ENCODE measurements at regions not wholly inside any gene's neighbourhood (a gene's known extent, or its start where the extent isn't known, plus 50 kb on each side); places are given as distances from the start of the nearest gene placed in this dataset.
"Not testable (repeated sequence)": the region's sequence is repeated elsewhere in the genome, so short reads cannot be mapped to it uniquely, and the experiment has no call there.

- Histone ChIP-seq H3K36me3 (ENCODE audit: control insufficient read depth in 3 of 3, insufficient read depth in 3 of 3, low read length in 3 of 3) (no peaks in the 10 kb centered on the region), H3K4me3 (ENCODE audit: low read length in 3 of 3) (no peak overlapping the region), H3K9me3 (ENCODE audit: control insufficient read depth in 3 of 3, low read length in 3 of 3) (no peaks in the 10 kb centered on the region), H3K9ac (ENCODE audit: low read depth in 1 of 3, low read length in 3 of 3) (no peak overlapping the region), H3K27ac (ENCODE audit: low read depth, low read length) (no peak overlapping the region), H3K4me1 (ENCODE audit: control insufficient read depth in 3 of 3, insufficient read depth in 3 of 3, low read length in 3 of 3) (no peaks in the 10 kb centered on the region), H3K27me3 (ENCODE audit: control insufficient read depth in 3 of 3, insufficient read depth in 3 of 3, low read length in 3 of 3) (no peaks in the 10 kb centered on the region)
Measured at GRCh38 chr10:80952436-80952835, 414.7 kb downstream of the SH2D4B start.

GRCh38 chr10:80957161-80957560, 419.5 kb downstream of the SH2D4B start:
- no peak overlapping the region for H3K27ac ChIP-seq (ENCODE audit: low read depth, low read length)
- H3K4me1 ChIP-seq (ENCODE audit: control insufficient read depth in 3 of 3, insufficient read depth in 3 of 3, low read length in 3 of 3) = no peaks in the 10 kb centered on the region
- H3K4me3 ChIP-seq (ENCODE audit: low read length in 3 of 3) = no peak overlapping the region
- H3K9ac ChIP-seq (ENCODE audit: low read depth in 1 of 3, low read length in 3 of 3) = no peak overlapping the region
- no peaks in the 10 kb centered on the region for H3K36me3 ChIP-seq (ENCODE audit: control insufficient read depth in 3 of 3, insufficient read depth in 3 of 3, low read length in 3 of 3)
- no peaks in the 10 kb centered on the region for H3K9me3 ChIP-seq (ENCODE audit: control insufficient read depth in 3 of 3, low read length in 3 of 3)
- H3K27me3 ChIP-seq (ENCODE audit: control insufficient read depth in 3 of 3, insufficient read depth in 3 of 3, low read length in 3 of 3) = no peaks in the 10 kb centered on the region

GRCh38 chr10:80964179-80964578, 426.5 kb downstream of the SH2D4B start:
- Histone ChIP-seq H3K9ac (ENCODE audit: low read depth in 1 of 3, low read length in 3 of 3) (no peak overlapping the region), H3K4me1 (ENCODE audit: control insufficient read depth in 3 of 3, insufficient read depth in 3 of 3, low read length in 3 of 3) (no peaks in the 10 kb centered on the region), H3K36me3 (ENCODE audit: control insufficient read depth in 3 of 3, insufficient read depth in 3 of 3, low read length in 3 of 3) (no peaks in the 10 kb centered on the region), H3K27ac (ENCODE audit: low read depth, low read length) (no peak overlapping the region), H3K27me3 (ENCODE audit: control insufficient read depth in 3 of 3, insufficient read depth in 3 of 3, low read length in 3 of 3) (no peaks in the 10 kb centered on the region), H3K4me3 (ENCODE audit: low read length in 3 of 3) (no peak overlapping the region), H3K9me3 (ENCODE audit: control insufficient read depth in 3 of 3, low read length in 3 of 3) (no peaks in the 10 kb centered on the region)

- Histone ChIP-seq H3K4me1 (ENCODE audit: control insufficient read depth in 3 of 3, insufficient read depth in 3 of 3, low read length in 3 of 3) (no peaks in the 10 kb centered on the region), H3K9me3 (ENCODE audit: control insufficient read depth in 3 of 3, low read length in 3 of 3) (no peaks in the 10 kb centered on the region), H3K27me3 (ENCODE audit: control insufficient read depth in 3 of 3, insufficient read depth in 3 of 3, low read length in 3 of 3) (no peaks in the 10 kb centered on the region), H3K27ac (ENCODE audit: low read depth, low read length) (no peak overlapping the region), H3K4me3 (ENCODE audit: low read length in 3 of 3) (no peak overlapping the region), H3K9ac (ENCODE audit: low read depth in 1 of 3, low read length in 3 of 3) (no peak overlapping the region), H3K36me3 (ENCODE audit: control insufficient read depth in 3 of 3, insufficient read depth in 3 of 3, low read length in 3 of 3) (no peaks in the 10 kb centered on the region)
Measured at GRCh38 chr10:80964955-80965614, 427.4 kb downstream of the SH2D4B start.

GRCh38 chr10:80966326-80966986, 428.8 kb downstream of the SH2D4B start:
- H3K4me1 ChIP-seq (ENCODE audit: control insufficient read depth in 3 of 3, insufficient read depth in 3 of 3, low read length in 3 of 3) = no peaks in the 10 kb centered on the region
- no peak overlapping the region for H3K27ac ChIP-seq (ENCODE audit: low read depth, low read length)
- no peaks in the 10 kb centered on the region for H3K9me3 ChIP-seq (ENCODE audit: control insufficient read depth in 3 of 3, low read length in 3 of 3)
- no peak overlapping the region for H3K4me3 ChIP-seq (ENCODE audit: low read length in 3 of 3)
- no peaks in the 10 kb centered on the region for H3K27me3 ChIP-seq (ENCODE audit: control insufficient read depth in 3 of 3, insufficient read depth in 3 of 3, low read length in 3 of 3)
- no peaks in the 10 kb centered on the region for H3K36me3 ChIP-seq (ENCODE audit: control insufficient read depth in 3 of 3, insufficient read depth in 3 of 3, low read length in 3 of 3)
- no peak overlapping the region for H3K9ac ChIP-seq (ENCODE audit: low read depth in 1 of 3, low read length in 3 of 3)

GRCh38 chr10:80967357-80967756, 429.7 kb downstream of the SH2D4B start:
- H3K9ac ChIP-seq (ENCODE audit: low read depth in 1 of 3, low read length in 3 of 3); H3K4me1 ChIP-seq (ENCODE audit: control insufficient read depth in 3 of 3, insufficient read depth in 3 of 3, low read length in 3 of 3); H3K4me3 ChIP-seq (ENCODE audit: low read length in 3 of 3); H3K27me3 ChIP-seq (ENCODE audit: control insufficient read depth in 3 of 3, insufficient read depth in 3 of 3, low read length in 3 of 3); H3K9me3 ChIP-seq (ENCODE audit: control insufficient read depth in 3 of 3, low read length in 3 of 3); H3K27ac ChIP-seq (ENCODE audit: low read depth, low read length); H3K36me3 ChIP-seq (ENCODE audit: control insufficient read depth in 3 of 3, insufficient read depth in 3 of 3, low read length in 3 of 3): not testable (repeated sequence)

- H3K9me3 ChIP-seq (ENCODE audit: control insufficient read depth in 3 of 3, low read length in 3 of 3) = no peaks in the 10 kb centered on the region
- H3K9ac ChIP-seq (ENCODE audit: low read depth in 1 of 3, low read length in 3 of 3) = no peak overlapping the region
Measured at GRCh38 chr10:80968903-80969302, 431.2 kb downstream of the SH2D4B start.

GRCh38 chr10:80971461-80971860, 433.8 kb downstream of the SH2D4B start:
- H3K9me3 ChIP-seq (ENCODE audit: control insufficient read depth in 3 of 3, low read length in 3 of 3) = no peaks in the 10 kb centered on the region
- H3K9ac ChIP-seq (ENCODE audit: low read depth in 1 of 3, low read length in 3 of 3) = no peak overlapping the region
- no peaks in the 10 kb centered on the region for H3K4me1 ChIP-seq (ENCODE audit: control insufficient read depth in 3 of 3, insufficient read depth in 3 of 3, low read length in 3 of 3)
- no peak overlapping the region for H3K4me3 ChIP-seq (ENCODE audit: low read length in 3 of 3)
- no peaks in the 10 kb centered on the region for H3K27me3 ChIP-seq (ENCODE audit: control insufficient read depth in 3 of 3, insufficient read depth in 3 of 3, low read length in 3 of 3)
- no peaks in the 10 kb centered on the region for H3K36me3 ChIP-seq (ENCODE audit: control insufficient read depth in 3 of 3, insufficient read depth in 3 of 3, low read length in 3 of 3)
- H3K27ac ChIP-seq (ENCODE audit: low read depth, low read length) = no peak overlapping the region

More at GRCh38 chr10:80968903-80969302, 431.2 kb downstream of the SH2D4B start:
- Histone ChIP-seq H3K4me1 (ENCODE audit: control insufficient read depth in 3 of 3, insufficient read depth in 3 of 3, low read length in 3 of 3) (no peaks in the 10 kb centered on the region), H3K4me3 (ENCODE audit: low read length in 3 of 3) (no peak overlapping the region), H3K27me3 (ENCODE audit: control insufficient read depth in 3 of 3, insufficient read depth in 3 of 3, low read length in 3 of 3) (no peaks in the 10 kb centered on the region), H3K27ac (ENCODE audit: low read depth, low read length) (no peak overlapping the region), H3K36me3 (ENCODE audit: control insufficient read depth in 3 of 3, insufficient read depth in 3 of 3, low read length in 3 of 3) (no peaks in the 10 kb centered on the region)

GRCh38 chr10:80976658-80977057, 439.0 kb downstream of the SH2D4B start:
- Histone ChIP-seq H3K27me3 (ENCODE audit: control insufficient read depth in 3 of 3, insufficient read depth in 3 of 3, low read length in 3 of 3) (no peaks in the 10 kb centered on the region), H3K36me3 (ENCODE audit: control insufficient read depth in 3 of 3, insufficient read depth in 3 of 3, low read length in 3 of 3) (no peaks in the 10 kb centered on the region), H3K9ac (ENCODE audit: low read depth in 1 of 3, low read length in 3 of 3) (no peak overlapping the region), H3K9me3 (ENCODE audit: control insufficient read depth in 3 of 3, low read length in 3 of 3) (no peaks in the 10 kb centered on the region), H3K27ac (ENCODE audit: low read depth, low read length) (no peak overlapping the region), H3K4me1 (ENCODE audit: control insufficient read depth in 3 of 3, insufficient read depth in 3 of 3, low read length in 3 of 3) (no peaks in the 10 kb centered on the region), H3K4me3 (ENCODE audit: low read length in 3 of 3) (no peak overlapping the region)

GRCh38 chr10:80985102-80985501, 447.4 kb downstream of the SH2D4B start:
- no peaks in the 10 kb centered on the region for H3K36me3 ChIP-seq (ENCODE audit: control insufficient read depth in 3 of 3, insufficient read depth in 3 of 3, low read length in 3 of 3)
- H3K4me1 ChIP-seq (ENCODE audit: control insufficient read depth in 3 of 3, insufficient read depth in 3 of 3, low read length in 3 of 3) = no peaks in the 10 kb centered on the region
- H3K27ac ChIP-seq (ENCODE audit: low read depth, low read length) = no peak overlapping the region
- H3K9ac ChIP-seq (ENCODE audit: low read depth in 1 of 3, low read length in 3 of 3) = no peak overlapping the region
- no peaks in the 10 kb centered on the region for H3K27me3 ChIP-seq (ENCODE audit: control insufficient read depth in 3 of 3, insufficient read depth in 3 of 3, low read length in 3 of 3)
- H3K9me3 ChIP-seq (ENCODE audit: control insufficient read depth in 3 of 3, low read length in 3 of 3) = no peaks in the 10 kb centered on the region
- no peak overlapping the region for H3K4me3 ChIP-seq (ENCODE audit: low read length in 3 of 3)
